Pulmonary artery endothelial cell (primary cell): ENCODE measurements at regions not wholly inside any gene's neighbourhood (a gene's known extent, or its start where the extent isn't known, plus 50 kb on each side); places are given as distances from the start of the nearest gene placed in this dataset.
"Not testable (repeated sequence)": the region's sequence is repeated elsewhere in the genome, so short reads cannot be mapped to it uniquely, and the experiment has no call there.

ENCODE experiments used
- DNase-seq: peaks from one replicate; pipeline ENCODE4 v3.0.0-alpha.2; 2011; ENCODE audit warnings: low read depth, low spot score

- DNase-seq = no peak
These were observed 565.7 kb downstream of the PYDC2 start for GRCh38 chr3:192026661-192027060.

GRCh38 chr3:192031941-192032340 lies 571.0 kb downstream of the PYDC2 start:
- DNase-seq = no peak

GRCh38 chr3:192033246-192033645 lies 572.3 kb downstream of the PYDC2 start:
- DNase-seq = no peak

GRCh38 chr3:192038726-192039125 lies 577.8 kb downstream of the PYDC2 start:
- no peak for DNase-seq

GRCh38 chr3:192039593-192039992 lies 578.6 kb downstream of the PYDC2 start:
- DNase-seq = no peak

GRCh38 chr3:192040282-192041043 lies 579.5 kb downstream of the PYDC2 start:
- no peak for DNase-seq

- DNase-seq = no peak
These were observed 581.2 kb downstream of the PYDC2 start for GRCh38 chr3:192042116-192042515.

- peak; percentile 89 for DNase-seq
These were observed 593.9 kb downstream of the PYDC2 start for GRCh38 chr3:192054881-192055280.

- DNase-seq = no peak
These were observed 595.0 kb downstream of the PYDC2 start for GRCh38 chr3:192055946-192056345.

GRCh38 chr3:192057261-192057660 lies 596.3 kb downstream of the PYDC2 start:
- DNase-seq = no peak

GRCh38 chr3:192060160-192060781 lies 599.3 kb downstream of the PYDC2 start:
- DNase-seq = no peak

- no peak for DNase-seq
These were observed 600.5 kb downstream of the PYDC2 start for GRCh38 chr3:192061426-192061825.

- DNase-seq = no peak
These were observed 601.2 kb downstream of the PYDC2 start for GRCh38 chr3:192062186-192062585.

- peak; percentile 60 for DNase-seq
These were observed 602.6 kb downstream of the PYDC2 start for GRCh38 chr3:192063570-192063969.

GRCh38 chr3:192064959-192065358 lies 604.0 kb downstream of the PYDC2 start:
- DNase-seq = no peak

GRCh38 chr3:192066253-192066652 lies 605.3 kb downstream of the PYDC2 start:
- DNase-seq = not testable (repeated sequence)

- no peak for DNase-seq
These were observed 607.7 kb downstream of the PYDC2 start for GRCh38 chr3:192068464-192069254.

GRCh38 chr3:192077795-192078497 lies 617.0 kb downstream of the PYDC2 start:
- no peak for DNase-seq

- DNase-seq = no peak
These were observed 618.1 kb downstream of the PYDC2 start for GRCh38 chr3:192079098-192079497.

GRCh38 chr3:192080336-192080735 lies 619.4 kb downstream of the PYDC2 start:
- DNase-seq = no peak
